CD4-positive, alpha-beta T cell treated with Interleukin-15 for 4 hours (primary cell): ENCODE measurements at regions not wholly inside any gene's neighbourhood (a gene's known extent, or its start where the extent isn't known, plus 50 kb on each side); places are given as distances from the start of the nearest gene placed in this dataset.
A peak's percentile ranks its signal among the peaks of the same experiment; 100 is the strongest.

Experiments used
- DNase-seq: peaks from one replicate; pipeline ENCODE4 v3.0.0-alpha.2; 2020; ENCODE audit warnings: low spot score

- peak; percentile 41 for DNase-seq
Observed at GRCh38 chr1:84090447-84091245, 53.4 kb upstream of the PRKACB start.

- no peak for DNase-seq
Observed at GRCh38 chr1:84089867-84090266, 54.2 kb upstream of the PRKACB start.

GRCh38 chr1:84089465-84089864, 54.6 kb upstream of the PRKACB start:
- DNase-seq = peak; percentile 28

GRCh38 chr1:84086616-84087015, 57.5 kb upstream of the PRKACB start:
- DNase-seq = no peak

GRCh38 chr1:84086189-84086588, 57.9 kb upstream of the PRKACB start:
- no peak for DNase-seq

- DNase-seq = no peak
Observed at GRCh38 chr1:84083307-84083706, 60.8 kb upstream of the PRKACB start.

- DNase-seq = no peak
Observed at GRCh38 chr1:84078842-84079202, 65.2 kb upstream of the PRKACB start.

GRCh38 chr1:84078108-84078841, 65.8 kb upstream of the PRKACB start:
- no peak for DNase-seq

GRCh38 chr1:84077476-84078107, 66.5 kb upstream of the PRKACB start:
- DNase-seq = peak; percentile 67

- no peak for DNase-seq
Observed at GRCh38 chr1:84073266-84073665, 70.8 kb upstream of the PRKACB start.

- no peak for DNase-seq
Observed at GRCh38 chr1:84069236-84069845, 70.4 kb upstream of the TTLL7 start.

GRCh38 chr1:84062496-84062895, 63.6 kb upstream of the TTLL7 start:
- no peak for DNase-seq

- no peak for DNase-seq
Observed at GRCh38 chr1:84061336-84061735, 62.4 kb upstream of the TTLL7 start.

- no peak for DNase-seq
Observed at GRCh38 chr1:84060781-84061180, 61.8 kb upstream of the TTLL7 start.

GRCh38 chr1:84048820-84049219, 49.9 kb upstream of the TTLL7 start:
- DNase-seq = no peak
